ENCODE measurements at regions not wholly inside any gene's neighbourhood (a gene's known extent, or its start where the extent isn't known, plus 50 kb on each side); places are given as distances from the start of the nearest gene placed in this dataset.

DNA sequence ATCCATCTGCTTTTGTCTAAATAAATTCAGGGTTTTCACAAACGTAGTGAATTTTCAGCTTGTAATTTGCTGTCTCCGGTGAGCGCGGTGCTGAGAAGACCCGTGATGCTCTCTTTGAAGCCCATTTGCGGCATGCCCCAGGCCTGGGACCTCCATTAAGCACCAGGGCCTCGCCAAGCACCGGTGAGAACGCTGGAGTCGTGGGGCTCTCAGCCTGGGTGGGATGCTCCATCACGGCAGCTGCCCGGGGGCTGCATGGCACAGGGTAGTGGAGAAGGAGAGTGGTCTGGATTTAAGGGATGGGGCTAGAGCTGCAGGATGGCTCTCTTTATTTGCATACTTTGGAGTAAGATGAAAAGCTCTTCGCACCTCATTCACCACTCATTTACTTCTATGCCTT is 248.7 kb downstream of the ABCC12 start:
- Histone ChIP-seq H2BK5ac (ENCODE audit: low read depth, low read length) (no peak overlapping the region), H3K9ac (replicated peaks in 1 of 4; ENCODE audit: extremely low read depth in 1 of 4, low read depth in 3 of 4, low read length in 3 of 4) (no peak overlapping the region), H4K5ac (ENCODE audit: insufficient read length, low read depth, low read length) (no peak overlapping the region), H3K4me1 (replicated peaks in 1 of 4; ENCODE audit: control insufficient read depth in 3 of 4, insufficient read depth in 4 of 4, low read length in 3 of 4) (no peaks in the 10 kb centered on the region; a peak in 1 of 7 replicates), H4K20me1 (replicated peaks in 1 of 2; ENCODE audit: control insufficient read depth in 1 of 2, insufficient read depth in 2 of 2, low read length in 2 of 2) (no peaks in the 10 kb centered on the region), H3K18ac (ENCODE audit: extremely low read depth, low read length) (no peak overlapping the region), H3K9me3 (ENCODE audit: insufficient read depth in 2 of 2, low read depth in 1 of 2, low read length in 1 of 2) (peaks cover 5 to 6% of the 10 kb centered on the region in 2 experiments; a peak in 3 of 4 replicates), H2BK15ac (ENCODE audit: low read length) (no peak overlapping the region), H3K27me3 (replicated peaks in 1 of 4; ENCODE audit: control insufficient read depth in 3 of 4, extremely low read depth in 1 of 4, insufficient read depth in 3 of 4, low read length in 3 of 4) (no peaks in the 10 kb centered on the region), H3K23ac (ENCODE audit: insufficient read length) (no peak overlapping the region), H4K91ac (replicated peaks; ENCODE audit: insufficient read length, low read length) (no peak overlapping the region), H3K23me2 (ENCODE audit: low read depth, low read length) (no peaks in the 10 kb centered on the region), H4K8ac (ENCODE audit: extremely low read depth, insufficient read depth, low read length) (no peak overlapping the region), H2BK20ac (ENCODE audit: low read length) (no peak overlapping the region), H3K14ac (ENCODE audit: insufficient read length) (no peak overlapping the region), H2AFZ (ENCODE audit: low read length) (no peak overlapping the region), H3K79me2 (ENCODE audit: control insufficient read depth in 1 of 2, insufficient read depth in 2 of 2, low read length in 2 of 2) (no peaks in the 10 kb centered on the region), H3K4ac (replicated peaks; ENCODE audit: insufficient read length, low read depth, low read length) (no peak overlapping the region), H2BK12ac (ENCODE audit: low read depth, low read length) (no peak overlapping the region), H3K4me3 (ENCODE audit: extremely low read depth in 1 of 4, insufficient read depth in 2 of 4, low read depth in 3 of 4, low read length in 4 of 4) (no peak overlapping the region), H2AK5ac (ENCODE audit: low read depth, low read length) (no peak overlapping the region), H3K4me2 (ENCODE audit: insufficient read depth in 1 of 2, low read depth in 2 of 2, low read length in 2 of 2) (no peak overlapping the region), H3K79me1 (ENCODE audit: low read depth, low read length) (no peaks in the 10 kb centered on the region), H3K27ac (ENCODE audit: low read depth, low read length) (no peak overlapping the region), H3K56ac (replicated peaks; ENCODE audit: insufficient read length, low read depth, low read length) (no peak overlapping the region), H2BK120ac (replicated peaks; ENCODE audit: low read depth, low read length) (no peak overlapping the region), H3K36me3 (ENCODE audit: control insufficient read depth in 2 of 4, insufficient read depth in 4 of 4, low read length in 3 of 4) (no peaks in the 10 kb centered on the region)
- POLR2A ChIA-PET (ENCODE audit: partially characterized antibody), result no interaction called here
- 84% methylated on average over 13 of the region's 13 CpGs; no CpG with 5 or more reads in 1 of the 2 experiments for WGBS, 2 experiments (ENCODE audit: extremely low coverage in 1 of 2, insufficient coverage in 1 of 2, insufficient read length in 1 of 2, insufficient replicate concordance in 2 of 2, low coverage in 1 of 2, low lambda C conversion rate in 2 of 2, missing lambda C conversion rate in 1 of 2)
- CTCF ChIA-PET (ENCODE audit: partially characterized antibody), result interaction anchor here (1.0 to 1.3 kb wide), 2 partner anchors 16 to 29 kb away, joined by 3 read pairs; no protein-coding TSS in a partner anchor
- no peak for FAIRE-seq
- no peak for DNase-seq (ENCODE audit: low read depth in 1 of 2, low spot score in 2 of 2)
- TF ChIP-seq TAF1 (IDR thresholded peaks at IDR 0.05; ENCODE audit: low read depth, low read length), result no peak
- TF ChIP-seq EZH2 (IDR thresholded peaks at IDR 0.05; ENCODE audit: low read depth, low read length, severe bottlenecking), result no peak
- TF ChIP-seq HDAC2 (IDR thresholded peaks at IDR 0.05; ENCODE audit: borderline replicate concordance in 1 of 2, low read depth in 2 of 2, low read length in 2 of 2), result no peak
- no peak for TF ChIP-seq KDM1A (IDR thresholded peaks at IDR 0.05; ENCODE audit: borderline replicate concordance, low read length)
- no peak for TF ChIP-seq SRF (IDR thresholded peaks at IDR 0.05; ENCODE audit: low read depth, low read length)
- TF ChIP-seq ZNF274 (IDR thresholded peaks at IDR 0.05; ENCODE audit: borderline replicate concordance, extremely low read depth, low read length), result no peak
- no peak for TF ChIP-seq CREB1 (IDR thresholded peaks at IDR 0.05)
